ENCODE measurements at regions not wholly inside any gene's neighbourhood (a gene's known extent, or its start where the extent isn't known, plus 50 kb on each side); places are given as distances from the start of the nearest gene placed in this dataset.

GRCh38 chr6:103715269-103715668 is 1144.5 kb downstream of the HACE1 start (continued):
- TF ChIP-seq CHD7 (IDR thresholded peaks at IDR 0.05; ENCODE audit: insufficient replicate concordance, low read length) (no peak), RAD21 (IDR thresholded peaks at IDR 0.05 in 1 of 2, conservative IDR thresholded peaks at IDR 0.05 in 1 of 2; ENCODE audit: low read depth in 2 of 2, low read length in 2 of 2) (no peak), CREB1 (IDR thresholded peaks at IDR 0.05) (no peak), FOSL1 (IDR thresholded peaks at IDR 0.05; ENCODE audit: insufficient read depth, low read depth, low read length) (no peak), EZH2 (IDR thresholded peaks at IDR 0.05; ENCODE audit: low read depth, low read length, severe bottlenecking) (no peak), ASH2L (IDR thresholded peaks at IDR 0.05; ENCODE audit: low read length) (no peak), SP1 (IDR thresholded peaks at IDR 0.05; ENCODE audit: low read depth, low read length) (no peak), TAF1 (IDR thresholded peaks at IDR 0.05; ENCODE audit: low read depth, low read length) (no peak)
- TF ChIP-seq, protein P1, sequence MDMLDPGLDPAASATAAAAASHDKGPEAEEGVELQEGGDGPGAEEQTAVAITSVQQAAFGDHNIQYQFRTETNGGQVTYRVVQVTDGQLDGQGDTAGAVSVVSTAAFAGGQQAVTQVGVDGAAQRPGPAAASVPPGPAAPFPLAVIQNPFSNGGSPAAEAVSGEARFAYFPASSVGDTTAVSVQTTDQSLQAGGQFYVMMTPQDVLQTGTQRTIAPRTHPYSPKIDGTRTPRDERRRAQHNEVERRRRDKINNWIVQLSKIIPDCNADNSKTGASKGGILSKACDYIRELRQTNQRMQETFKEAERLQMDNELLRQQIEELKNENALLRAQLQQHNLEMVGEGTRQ (IDR thresholded peaks at IDR 0.05; ENCODE audit: low read length) = no peak

All from H1 (cell line).